Mucosa of rectum (tissue), 2 donors: ENCODE measurements at regions not wholly inside any gene's neighbourhood (a gene's known extent, or its start where the extent isn't known, plus 50 kb on each side); places are given as distances from the start of the nearest gene placed in this dataset.

Experiments used
- H3K27ac ChIP-seq, 2 donors: one replicate each; pipeline ENCODE4 v1.7.0; 2013; ENCODE audit warnings: inconsistent platforms in 2 of 2, low read depth in 2 of 2, low read length in 2 of 2
- H3K27me3 ChIP-seq, 2 donors: one replicate each; pipeline ENCODE4 v1.7.0; 2013; ENCODE audit warnings: low read length in 2 of 2; ENCODE audit not compliant: control insufficient read depth in 2 of 2, insufficient read depth in 2 of 2
- H3K36me3 ChIP-seq, 2 donors: one replicate each; pipeline ENCODE4 v1.7.0; 2013; ENCODE audit warnings: low read length in 2 of 2; ENCODE audit not compliant: control insufficient read depth in 2 of 2, insufficient read depth in 2 of 2
- H3K4me1 ChIP-seq, 2 donors: one replicate each; pipeline ENCODE4 v1.7.0; 2013; ENCODE audit warnings: low read length in 2 of 2, mild to moderate bottlenecking in 1 of 2; ENCODE audit not compliant: control insufficient read depth in 2 of 2, insufficient read depth in 2 of 2
- H3K4me3 ChIP-seq, 2 donors: one replicate each; pipeline ENCODE4 v1.7.0; 2013; ENCODE audit warnings: low read length in 2 of 2
- H3K9ac ChIP-seq, 2 donors: one replicate each; pipeline ENCODE4 v1.7.0; 2013; ENCODE audit warnings: low read length in 2 of 2, low read depth in 1 of 2, mild to moderate bottlenecking in 1 of 2
- H3K9me3 ChIP-seq, 2 donors: one replicate each; pipeline ENCODE4 v1.7.0; 2013; ENCODE audit warnings: low read length in 2 of 2; ENCODE audit not compliant: control insufficient read depth in 2 of 2
- donor health status: healthy.
- donor health status: Normal muscosa, but diverticular disease.

DNA sequence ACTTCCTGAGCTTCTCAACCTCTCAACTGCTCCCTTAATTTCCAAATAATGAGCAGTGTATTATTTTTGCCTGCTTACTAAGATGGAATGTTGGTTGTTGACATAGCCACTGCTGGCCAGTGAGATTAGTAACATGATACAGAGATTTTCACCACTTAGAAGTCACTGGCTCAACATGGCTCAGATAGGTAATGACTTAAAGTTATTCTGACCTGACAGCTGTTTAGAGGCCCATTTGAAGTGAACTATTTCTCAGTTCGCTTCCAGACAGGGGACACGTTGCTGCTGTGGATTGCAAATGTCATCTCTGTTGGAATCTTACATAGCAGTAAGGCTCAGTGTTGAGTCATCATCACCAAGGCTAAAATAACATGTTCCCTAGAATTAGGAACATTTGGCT is 490.2 kb downstream of the TLE4 start:
- Histone ChIP-seq H3K9ac (no peak overlapping the region), H3K9me3 (peaks cover 0 to 2% of the 10 kb centered on the region in 2 donors), H3K36me3 (no peaks in the 10 kb centered on the region), H3K4me1 (no peaks in the 10 kb centered on the region), H3K27ac (no peak overlapping the region), H3K4me3 (no peak overlapping the region), H3K27me3 (no peaks in the 10 kb centered on the region)

GRCh38 chr9:80061096-80061495 is 489.3 kb downstream of the TLE4 start:
- H3K9me3 ChIP-seq, result peaks cover 0 to 2% of the 10 kb centered on the region in 2 donors
- H3K27ac ChIP-seq, result no peak overlapping the region
- no peaks in the 10 kb centered on the region for H3K4me1 ChIP-seq
- H3K4me3 ChIP-seq, result no peak overlapping the region
- no peaks in the 10 kb centered on the region for H3K36me3 ChIP-seq
- H3K27me3 ChIP-seq, result no peaks in the 10 kb centered on the region
- H3K9ac ChIP-seq, result no peak overlapping the region

- H3K9me3 ChIP-seq, result peaks cover 0 to 2% of the 10 kb centered on the region in 2 donors
- H3K9ac ChIP-seq, result no peak overlapping the region
- H3K27me3 ChIP-seq, result no peaks in the 10 kb centered on the region
- no peak overlapping the region for H3K27ac ChIP-seq
- H3K36me3 ChIP-seq, result no peaks in the 10 kb centered on the region
- no peaks in the 10 kb centered on the region for H3K4me1 ChIP-seq
- H3K4me3 ChIP-seq, result no peak overlapping the region
Observed at GRCh38 chr9:80059979-80060378, 488.2 kb downstream of the TLE4 start.

DNA sequence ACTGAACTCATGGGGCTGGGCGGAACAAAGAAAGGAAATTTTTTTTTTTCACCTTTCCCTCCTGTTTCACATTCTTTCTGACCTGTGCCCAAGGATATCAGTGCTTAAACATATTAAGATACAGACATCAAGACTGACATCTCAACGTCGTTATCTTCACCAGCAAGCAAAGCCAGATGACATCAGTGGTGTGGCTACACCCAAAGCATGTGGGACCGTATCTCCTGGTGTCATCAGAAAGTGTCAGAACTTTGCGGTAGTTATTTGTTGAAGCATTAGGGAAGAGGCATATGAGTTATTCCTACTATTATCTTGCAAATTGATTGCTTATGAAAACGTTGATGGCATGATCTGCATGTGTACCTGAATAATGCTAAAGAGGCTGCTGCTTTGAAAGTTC is 487.4 kb downstream of the TLE4 start:
- no peaks in the 10 kb centered on the region for H3K27me3 ChIP-seq
- no peaks in the 10 kb centered on the region for H3K4me1 ChIP-seq
- H3K27ac ChIP-seq, result no peak overlapping the region
- no peaks in the 10 kb centered on the region for H3K36me3 ChIP-seq
- peaks cover 0 to 2% of the 10 kb centered on the region in 2 donors for H3K9me3 ChIP-seq
- H3K4me3 ChIP-seq, result no peak overlapping the region
- H3K9ac ChIP-seq, result no peak overlapping the region

DNA sequence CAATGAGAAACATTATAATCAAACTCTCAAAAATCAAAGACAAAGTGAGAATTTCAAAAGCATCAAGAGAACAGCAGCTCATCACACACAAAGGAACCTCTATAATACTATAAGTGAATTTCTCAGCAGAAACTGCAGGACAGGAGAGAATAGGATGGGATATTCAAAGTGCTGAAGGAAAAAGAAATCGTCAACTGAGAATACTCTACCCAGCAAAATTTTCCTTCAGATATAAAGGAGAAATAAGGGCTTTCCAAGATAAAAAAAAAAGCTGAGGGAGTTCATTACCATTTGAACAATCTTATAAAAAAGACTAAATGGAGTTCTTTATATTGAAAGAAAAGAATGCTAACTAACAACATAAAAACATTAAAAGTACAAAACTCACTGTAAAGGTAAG is 481.1 kb downstream of the TLE4 start:
- H3K36me3 ChIP-seq, result no peaks in the 10 kb centered on the region
- H3K4me3 ChIP-seq, result no peak overlapping the region
- no peaks in the 10 kb centered on the region for H3K4me1 ChIP-seq
- H3K27me3 ChIP-seq, result no peaks in the 10 kb centered on the region
- no peak overlapping the region for H3K27ac ChIP-seq
- no peak overlapping the region for H3K9ac ChIP-seq
- H3K9me3 ChIP-seq, result peaks cover 0 to 2% of the 10 kb centered on the region in 2 donors

- Histone ChIP-seq H3K9me3 (peaks cover 0 to 2% of the 10 kb centered on the region in 2 donors), H3K4me3 (no peak overlapping the region), H3K27me3 (no peaks in the 10 kb centered on the region), H3K27ac (no peak overlapping the region), H3K36me3 (no peaks in the 10 kb centered on the region), H3K9ac (no peak overlapping the region), H3K4me1 (no peaks in the 10 kb centered on the region)
Observed at GRCh38 chr9:80049096-80049782, 477.5 kb downstream of the TLE4 start.

- H3K27me3 ChIP-seq, result no peaks in the 10 kb centered on the region
- H3K9me3 ChIP-seq, result no peaks in the 10 kb centered on the region
- no peak overlapping the region for H3K27ac ChIP-seq
- H3K36me3 ChIP-seq, result no peaks in the 10 kb centered on the region
- H3K9ac ChIP-seq, result no peak overlapping the region
- no peak overlapping the region for H3K4me3 ChIP-seq
- H3K4me1 ChIP-seq, result no peaks in the 10 kb centered on the region
Observed at GRCh38 chr9:80046481-80046880, 474.7 kb downstream of the TLE4 start.

DNA sequence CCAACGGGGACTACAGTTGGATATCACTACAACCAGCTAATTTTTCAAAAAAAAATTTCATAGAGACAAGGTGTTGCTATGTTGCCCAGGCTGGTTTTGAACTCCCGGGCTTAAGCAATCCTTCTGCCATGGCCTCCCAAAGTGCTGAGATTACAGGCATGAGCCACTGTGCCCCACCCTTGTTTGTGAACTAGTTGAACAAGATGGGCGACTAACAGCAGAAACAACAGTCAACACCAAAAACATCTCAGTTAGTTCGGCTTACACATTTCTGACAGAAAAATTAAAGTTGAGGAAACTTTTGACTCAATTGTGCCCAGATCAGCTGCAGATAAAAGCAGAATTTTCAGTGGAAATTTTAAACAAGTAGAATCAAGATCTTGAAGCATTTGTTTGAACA is 470.1 kb downstream of the TLE4 start:
- Histone ChIP-seq H3K9ac (no peak overlapping the region), H3K4me1 (no peaks in the 10 kb centered on the region), H3K9me3 (no peaks in the 10 kb centered on the region), H3K27ac (no peak overlapping the region), H3K36me3 (no peaks in the 10 kb centered on the region), H3K4me3 (no peak overlapping the region), H3K27me3 (no peaks in the 10 kb centered on the region)

GRCh38 chr9:80040457-80040856 is 468.7 kb downstream of the TLE4 start:
- Histone ChIP-seq H3K9ac (no peak overlapping the region), H3K4me1 (no peaks in the 10 kb centered on the region), H3K4me3 (no peak overlapping the region), H3K27ac (no peak overlapping the region), H3K9me3 (no peaks in the 10 kb centered on the region), H3K36me3 (no peaks in the 10 kb centered on the region), H3K27me3 (no peaks in the 10 kb centered on the region)

GRCh38 chr9:80030801-80031200 is 459.0 kb downstream of the TLE4 start:
- H3K4me3 ChIP-seq, result no peak overlapping the region
- H3K9ac ChIP-seq, result no peak overlapping the region
- H3K27me3 ChIP-seq, result no peaks in the 10 kb centered on the region
- no peak overlapping the region for H3K27ac ChIP-seq
- H3K9me3 ChIP-seq, result no peaks in the 10 kb centered on the region
- no peaks in the 10 kb centered on the region for H3K36me3 ChIP-seq
- H3K4me1 ChIP-seq, result no peaks in the 10 kb centered on the region

- H3K36me3 ChIP-seq, result no peaks in the 10 kb centered on the region
- no peak overlapping the region for H3K9ac ChIP-seq
- no peaks in the 10 kb centered on the region for H3K27me3 ChIP-seq
- H3K4me1 ChIP-seq, result no peaks in the 10 kb centered on the region
- H3K9me3 ChIP-seq, result no peaks in the 10 kb centered on the region
- H3K4me3 ChIP-seq, result no peak overlapping the region
- H3K27ac ChIP-seq, result no peak overlapping the region
Observed at GRCh38 chr9:80028501-80028900, 456.7 kb downstream of the TLE4 start.
